Renal pelvis (tissue), 1 donor: ENCODE measurements at regions not wholly inside any gene's neighbourhood (a gene's known extent, or its start where the extent isn't known, plus 50 kb on each side); places are given as distances from the start of the nearest gene placed in this dataset.
A peak's percentile ranks its signal among the peaks of the same experiment; 100 is the strongest.

ENCODE experiments used
- DNase-seq: peaks from one replicate; pipeline ENCODE4 v3.0.0-alpha.2; 2013

GRCh38 chr10:58996866-58997265, 179.6 kb upstream of the PHYHIPL start:
- DNase-seq: no peak

GRCh38 chr10:58998924-58999713, 177.3 kb upstream of the PHYHIPL start:
- no peak for DNase-seq

GRCh38 chr10:59000162-59000825, 176.1 kb upstream of the PHYHIPL start:
- DNase-seq: no peak

- DNase-seq: no peak
These were observed 174.4 kb upstream of the PHYHIPL start for GRCh38 chr10:59002011-59002410.

- DNase-seq: no peak
These were observed 173.2 kb upstream of the PHYHIPL start for GRCh38 chr10:59003203-59003602.

GRCh38 chr10:59004392-59004791, 172.1 kb upstream of the PHYHIPL start:
- no peak for DNase-seq

GRCh38 chr10:59006511-59007306, 169.7 kb upstream of the PHYHIPL start:
- peak; percentile 14 for DNase-seq

- no peak for DNase-seq
These were observed 169.0 kb upstream of the PHYHIPL start for GRCh38 chr10:59007307-59008025.

- no peak for DNase-seq
These were observed 168.0 kb upstream of the PHYHIPL start for GRCh38 chr10:59008452-59008851.

- no peak for DNase-seq
These were observed 164.3 kb upstream of the PHYHIPL start for GRCh38 chr10:59011972-59012632.

- DNase-seq: no peak
These were observed 163.6 kb upstream of the PHYHIPL start for GRCh38 chr10:59012839-59013238.

- no peak for DNase-seq
These were observed 160.4 kb upstream of the PHYHIPL start for GRCh38 chr10:59016043-59016442.

GRCh38 chr10:59018977-59019376, 157.5 kb upstream of the PHYHIPL start:
- no peak for DNase-seq

- no peak for DNase-seq
These were observed 156.8 kb upstream of the PHYHIPL start for GRCh38 chr10:59019603-59020002.

GRCh38 chr10:59020502-59020901, 155.9 kb upstream of the PHYHIPL start:
- no peak for DNase-seq

- no peak for DNase-seq
These were observed 150.3 kb upstream of the PHYHIPL start for GRCh38 chr10:59025981-59026765.

GRCh38 chr10:59027975-59028655, 148.3 kb upstream of the PHYHIPL start:
- no peak for DNase-seq

GRCh38 chr10:59033622-59034021, 142.8 kb upstream of the PHYHIPL start:
- no peak for DNase-seq

GRCh38 chr10:59036311-59037017, 140.0 kb upstream of the PHYHIPL start:
- no peak for DNase-seq
